Endodermal cell (in vitro differentiated cells): ENCODE measurements at regions not wholly inside any gene's neighbourhood (a gene's known extent, or its start where the extent isn't known, plus 50 kb on each side); places are given as distances from the start of the nearest gene placed in this dataset.

Source experiments
- DNase-seq: peaks from one replicate; pipeline ENCODE4 v3.0.0-alpha.2; 2017
- H3K27ac ChIP-seq: 2 replicates; pipeline ENCODE4 v1.5.1; 2013; ENCODE audit warnings: mild to moderate bottlenecking, low read depth, low read length, moderate library complexity
- H3K27me3 ChIP-seq: 2 replicates; pipeline ENCODE4 v1.6.1; 2013; ENCODE audit warnings: mild to moderate bottlenecking, low read length, moderate library complexity; ENCODE audit not compliant: insufficient read depth, control insufficient read depth, poor library complexity, severe bottlenecking
- H3K36me3 ChIP-seq: 2 replicates; pipeline ENCODE4 v1.7.0; 2013; ENCODE audit warnings: mild to moderate bottlenecking, low read length, moderate library complexity; ENCODE audit not compliant: control insufficient read depth, insufficient read depth
- H3K4me1 ChIP-seq: one replicate; pipeline ENCODE4 v1.7.0; 2013; ENCODE audit warnings: low read length; ENCODE audit not compliant: control insufficient read depth, insufficient read depth
- H3K4me3 ChIP-seq: 2 replicates; pipeline ENCODE4 v1.5.1; 2013; ENCODE audit warnings: mild to moderate bottlenecking, low read length, moderate library complexity
- H3K9ac ChIP-seq: 2 replicates; pipeline ENCODE4 v1.6.1; 2013; ENCODE audit warnings: mild to moderate bottlenecking, low read length, moderate library complexity; ENCODE audit not compliant: poor library complexity, severe bottlenecking; ENCODE audit errors: extremely low read depth
- H3K9me3 ChIP-seq: 2 replicates; pipeline ENCODE4 v1.6.1; 2013; ENCODE audit warnings: mild to moderate bottlenecking, low read length, moderate library complexity; ENCODE audit not compliant: control insufficient read depth
- H3K27ac Mint-ChIP-seq: 2 replicates; pipeline ENCODE4 v1.8.0; 2020; ENCODE audit warnings: mixed read lengths
- H3K27me3 Mint-ChIP-seq: 2 replicates; pipeline ENCODE4 v1.8.0; 2021; ENCODE audit warnings: mild to moderate bottlenecking, mixed read lengths; ENCODE audit not compliant: insufficient read depth
- H3K36me3 Mint-ChIP-seq: 2 replicates; pipeline ENCODE4 v1.8.0; 2020; ENCODE audit warnings: low read depth, mixed read lengths
- H3K4me1 Mint-ChIP-seq: 2 replicates; pipeline ENCODE4 v1.8.0; 2020; ENCODE audit warnings: mixed read lengths
- H3K4me3 Mint-ChIP-seq: 2 replicates; pipeline ENCODE4 v1.8.0; 2020; ENCODE audit warnings: mild to moderate bottlenecking, moderate library complexity, mixed read lengths
- H3K9me3 Mint-ChIP-seq: 2 replicates; pipeline ENCODE4 v1.8.0; 2020; ENCODE audit warnings: mild to moderate bottlenecking, mixed read lengths
- WGBS, 2 experiments: methylation state at CpG; one replicate each; pipeline versions ENCODE4 v1.1.5 to v1.1.7; 2013; ENCODE audit warnings: missing lambda C conversion rate in 2 of 2, mixed read lengths in 1 of 2; ENCODE audit not compliant: insufficient coverage in 1 of 2, insufficient read length in 1 of 2; 5-methylcytosine and 5-hydroxymethylcytosine counted together
- TF ChIP-seq, protein P1 (sequence below): fragments of 200-600 bp; sonication (generic); conservative IDR thresholded peaks from 2 replicates; pipeline ENCODE4 v1.5.0; 2021; ENCODE audit warnings: antibody characterized with exemption, mild to moderate bottlenecking

DNA sequence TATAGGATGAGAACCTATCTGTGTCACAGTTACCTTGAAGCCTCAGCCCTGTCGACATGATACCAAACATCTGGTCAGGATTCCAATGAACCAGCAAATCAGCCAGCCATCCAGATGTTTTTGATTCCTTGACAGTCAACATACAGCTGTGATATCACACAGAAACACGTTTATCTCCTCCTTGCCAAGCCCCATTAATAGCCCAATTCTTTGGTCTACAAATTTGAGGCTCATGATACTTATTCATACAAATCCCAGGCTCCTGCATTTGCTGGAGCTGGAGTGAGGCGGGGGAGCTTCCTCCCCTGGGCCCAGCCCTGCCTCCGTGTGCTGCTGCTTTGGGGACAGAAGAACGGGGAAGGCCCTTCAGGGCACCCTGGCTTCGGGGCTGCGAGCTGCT lies 611.6 kb upstream of the SALL3 start:
- no peak overlapping the region for H3K4me3 Mint-ChIP-seq
- H3K36me3 ChIP-seq = no peaks in the 10 kb centered on the region

DNA sequence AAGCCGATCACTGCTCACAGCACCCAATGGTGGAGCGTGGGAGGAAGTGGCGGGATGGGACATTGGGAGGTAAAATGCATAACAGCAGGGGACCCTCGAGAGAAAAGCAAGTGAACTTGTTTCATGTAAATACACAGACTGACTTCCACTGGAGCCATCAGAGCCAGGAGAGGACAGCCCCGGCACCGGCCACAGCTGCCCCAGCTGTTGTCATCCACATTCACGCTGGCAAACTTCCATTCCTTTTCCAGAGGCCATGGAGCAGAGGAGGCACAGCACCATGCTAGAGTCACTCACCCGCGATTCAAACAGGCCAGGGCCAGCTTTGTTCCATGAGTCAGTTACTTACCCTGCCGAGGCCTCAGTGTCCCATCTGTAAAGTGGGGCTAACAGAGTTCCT lies 610.9 kb upstream of the SALL3 start:
- no peak overlapping the region for H3K4me3 ChIP-seq
- H3K9ac ChIP-seq = no peak overlapping the region
- no peaks in the 10 kb centered on the region for H3K4me1 ChIP-seq
- H3K36me3 ChIP-seq = no peaks in the 10 kb centered on the region
- no peak overlapping the region for H3K4me3 Mint-ChIP-seq
- DNase-seq = no peak
- H3K36me3 Mint-ChIP-seq = no peaks in the 10 kb centered on the region
- H3K27me3 Mint-ChIP-seq = no peaks in the 10 kb centered on the region
- TF ChIP-seq, protein P1, sequence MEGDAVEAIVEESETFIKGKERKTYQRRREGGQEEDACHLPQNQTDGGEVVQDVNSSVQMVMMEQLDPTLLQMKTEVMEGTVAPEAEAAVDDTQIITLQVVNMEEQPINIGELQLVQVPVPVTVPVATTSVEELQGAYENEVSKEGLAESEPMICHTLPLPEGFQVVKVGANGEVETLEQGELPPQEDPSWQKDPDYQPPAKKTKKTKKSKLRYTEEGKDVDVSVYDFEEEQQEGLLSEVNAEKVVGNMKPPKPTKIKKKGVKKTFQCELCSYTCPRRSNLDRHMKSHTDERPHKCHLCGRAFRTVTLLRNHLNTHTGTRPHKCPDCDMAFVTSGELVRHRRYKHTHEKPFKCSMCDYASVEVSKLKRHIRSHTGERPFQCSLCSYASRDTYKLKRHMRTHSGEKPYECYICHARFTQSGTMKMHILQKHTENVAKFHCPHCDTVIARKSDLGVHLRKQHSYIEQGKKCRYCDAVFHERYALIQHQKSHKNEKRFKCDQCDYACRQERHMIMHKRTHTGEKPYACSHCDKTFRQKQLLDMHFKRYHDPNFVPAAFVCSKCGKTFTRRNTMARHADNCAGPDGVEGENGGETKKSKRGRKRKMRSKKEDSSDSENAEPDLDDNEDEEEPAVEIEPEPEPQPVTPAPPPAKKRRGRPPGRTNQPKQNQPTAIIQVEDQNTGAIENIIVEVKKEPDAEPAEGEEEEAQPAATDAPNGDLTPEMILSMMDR = no peak
- 85 to 100% methylated on average over 4 to 10 of the region's 10 CpGs for WGBS, 2 experiments
- H3K27ac Mint-ChIP-seq = no peak overlapping the region
- no peaks in the 10 kb centered on the region for H3K27me3 ChIP-seq
- H3K4me1 Mint-ChIP-seq = no peaks in the 10 kb centered on the region
- no peak overlapping the region for H3K27ac ChIP-seq
- peaks cover 4% of the 10 kb centered on the region for H3K9me3 Mint-ChIP-seq
- H3K9me3 ChIP-seq = no peaks in the 10 kb centered on the region

More for the DNA sequence above, 611.6 kb upstream of the SALL3 start:
- Histone ChIP-seq H3K4me3 (no peak overlapping the region), H3K27me3 (no peaks in the 10 kb centered on the region), H3K9me3 (no peaks in the 10 kb centered on the region), H3K27ac (no peak overlapping the region), H3K9ac (no peak overlapping the region), H3K4me1 (no peaks in the 10 kb centered on the region)
- Mint-ChIP-seq H3K9me3 (peaks cover under 1% of the 10 kb centered on the region), H3K36me3 (no peaks in the 10 kb centered on the region), H3K4me1 (no peaks in the 10 kb centered on the region), H3K27me3 (no peaks in the 10 kb centered on the region), H3K27ac (no peak overlapping the region)
- TF ChIP-seq, protein P1 = no peak
- DNase-seq = no peak
- 85 to 96% methylated on average over 3 to 7 of the region's 7 CpGs for WGBS, 2 experiments

DNA sequence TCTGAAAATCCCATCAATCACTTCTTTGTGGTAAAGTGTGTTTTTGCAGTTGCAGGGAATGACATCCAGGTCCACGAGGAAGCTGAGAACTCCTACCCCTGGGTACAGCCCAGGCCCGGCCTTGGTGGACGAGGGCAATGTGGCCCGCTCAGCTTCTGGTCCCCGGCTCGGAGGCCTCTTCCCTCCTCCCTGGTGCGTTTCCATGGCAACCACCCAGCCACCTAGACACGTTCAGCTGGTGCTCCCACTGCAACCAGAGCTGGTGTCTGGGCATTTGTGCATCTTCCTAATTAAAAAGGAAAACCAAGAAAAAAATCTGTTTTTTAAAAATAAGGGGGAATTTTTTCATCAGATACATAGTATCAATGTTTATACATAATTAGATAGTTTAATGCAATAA lies 603.6 kb upstream of the SALL3 start:
- H3K4me1 ChIP-seq = no peaks in the 10 kb centered on the region
- no peak overlapping the region for H3K27ac Mint-ChIP-seq
- H3K27me3 ChIP-seq = no peaks in the 10 kb centered on the region
- H3K27ac ChIP-seq = no peak overlapping the region
- H3K36me3 ChIP-seq = no peaks in the 10 kb centered on the region
- WGBS, 2 experiments = 60 to 82% methylated on average over 1 to 8 of the region's 8 CpGs
- H3K9me3 ChIP-seq = no peaks in the 10 kb centered on the region
- TF ChIP-seq, protein P1 = no peak
- DNase-seq = no peak
- H3K4me3 Mint-ChIP-seq = no peak overlapping the region
- no peaks in the 10 kb centered on the region for H3K4me1 Mint-ChIP-seq
- H3K27me3 Mint-ChIP-seq = no peaks in the 10 kb centered on the region
- no peak overlapping the region for H3K4me3 ChIP-seq
- no peaks in the 10 kb centered on the region for H3K36me3 Mint-ChIP-seq
- peaks cover 4% of the 10 kb centered on the region for H3K9me3 Mint-ChIP-seq
- no peak overlapping the region for H3K9ac ChIP-seq
